ENCODE measurements at regions not wholly inside any gene's neighbourhood (a gene's known extent, or its start where the extent isn't known, plus 50 kb on each side); places are given as distances from the start of the nearest gene placed in this dataset.

DNA sequence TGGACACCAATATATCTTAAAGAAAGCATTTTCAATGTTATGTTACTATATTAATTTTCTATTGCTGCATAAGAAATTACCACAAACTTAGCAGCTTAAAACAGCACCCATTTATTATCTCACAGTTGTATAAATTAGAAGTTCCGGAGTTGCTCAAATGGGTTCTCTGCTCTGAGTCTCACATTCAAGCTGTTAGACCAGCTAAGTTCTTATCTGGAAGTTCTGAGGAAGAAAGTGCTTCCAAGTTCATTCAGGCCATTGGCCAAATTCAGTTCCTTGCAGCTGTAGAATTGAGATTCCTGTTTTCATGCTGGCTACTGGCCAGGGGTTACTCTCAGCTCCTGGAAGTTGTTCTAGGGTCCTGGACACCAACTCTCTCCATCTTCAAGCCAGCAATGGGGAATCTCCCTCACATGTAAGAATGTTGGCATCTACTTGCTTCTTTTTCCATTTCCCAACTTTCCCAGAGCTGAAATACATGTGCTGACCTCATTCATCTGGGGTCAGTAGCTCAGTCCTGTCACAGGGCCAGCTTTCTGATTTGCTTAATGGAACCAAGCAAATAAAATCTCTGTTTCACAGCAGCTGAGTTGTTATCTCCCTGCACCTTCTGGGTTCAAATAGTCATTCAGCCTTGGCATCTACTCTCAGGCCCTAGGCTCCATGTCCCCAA lies 99.6 kb upstream of the INTU start:
- TF ChIP-seq POLR2A (IDR thresholded peaks at IDR 0.05; ENCODE audit: low read depth, low read length): no peak
- TF ChIP-seq SPI1 (IDR thresholded peaks at IDR 0.05; ENCODE audit: low read depth, low read length): no peak
- no peak for TF ChIP-seq POLR2AphosphoS5 (IDR thresholded peaks at IDR 0.05; ENCODE audit: low read depth, low read length)
- TF ChIP-seq TAF1 (IDR thresholded peaks at IDR 0.05; ENCODE audit: low read depth, low read length): no peak
- no peak for TF ChIP-seq PAX5 (IDR thresholded peaks at IDR 0.05; ENCODE audit: insufficient read depth, low read length, severe bottlenecking)
- TF ChIP-seq POU2F2 (IDR thresholded peaks at IDR 0.05; ENCODE audit: low read depth, low read length): no peak
- no peak for FAIRE-seq
- no peak for DNase-seq (ENCODE audit: insufficient read length, low spot score)

GRCh38 chr4:127534041-127534825 lies 98.5 kb upstream of the INTU start:
- DNase-seq (ENCODE audit: insufficient read length, low spot score): no peak
- no peak for FAIRE-seq
- TF ChIP-seq POLR2AphosphoS5 (IDR thresholded peaks at IDR 0.05; ENCODE audit: low read depth, low read length) (no peak), TAF1 (IDR thresholded peaks at IDR 0.05; ENCODE audit: low read depth, low read length) (no peak), POU2F2 (IDR thresholded peaks at IDR 0.05; ENCODE audit: low read depth, low read length) (no peak), PAX5 (IDR thresholded peaks at IDR 0.05; ENCODE audit: insufficient read depth, low read length, severe bottlenecking) (no peak), SPI1 (IDR thresholded peaks at IDR 0.05; ENCODE audit: low read depth, low read length) (no peak), POLR2A (IDR thresholded peaks at IDR 0.05; ENCODE audit: low read depth, low read length) (no peak)

DNA sequence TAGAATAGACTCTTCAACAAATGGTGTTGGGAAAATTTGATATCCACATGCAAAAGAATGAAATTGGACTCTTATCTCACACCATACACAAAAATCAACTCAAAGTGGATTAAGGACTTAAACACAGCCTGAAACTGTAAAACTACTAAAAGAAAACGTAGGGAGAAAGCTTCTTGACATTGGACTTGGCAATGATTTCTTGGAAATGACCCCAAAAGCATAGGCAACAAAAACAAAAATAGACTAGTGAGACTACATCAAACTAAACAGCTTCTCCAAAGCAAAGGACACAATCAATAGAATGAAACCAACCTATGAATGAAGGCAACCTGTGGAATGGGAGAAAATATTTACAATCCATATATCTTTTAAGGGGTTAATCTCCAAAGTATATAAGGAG lies 94.7 kb upstream of the INTU start:
- FAIRE-seq (no peak), DNase-seq (ENCODE audit: insufficient read length, low spot score) (no peak)
- TF ChIP-seq POU2F2 (IDR thresholded peaks at IDR 0.05; ENCODE audit: low read depth, low read length): no peak

DNA sequence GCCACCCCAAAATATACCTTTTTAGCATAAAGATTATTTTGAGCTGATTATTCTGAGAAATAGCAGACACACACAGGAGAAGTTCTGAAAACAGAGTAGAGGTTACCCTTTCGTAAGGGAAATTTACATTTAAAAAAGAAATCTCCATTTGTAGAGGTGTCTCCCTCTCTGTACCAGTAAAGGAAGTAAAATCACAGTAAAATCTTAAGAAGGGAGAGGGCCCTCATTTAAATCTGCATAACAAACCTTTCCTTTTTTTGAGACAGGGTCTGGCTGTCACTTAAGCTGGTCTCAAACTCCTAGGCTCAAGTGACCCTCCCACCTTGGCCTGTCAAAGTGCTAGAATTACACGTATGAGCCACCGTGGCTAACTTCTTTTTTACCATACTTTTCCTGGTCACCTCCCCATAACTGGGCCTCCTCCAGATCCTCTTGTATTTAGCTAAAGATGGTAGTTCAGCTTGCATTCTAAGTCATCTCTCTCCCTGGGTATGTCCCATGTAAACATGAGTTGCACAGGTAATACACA lies 92.2 kb upstream of the INTU start:
- no peak for FAIRE-seq
- no peak for DNase-seq (ENCODE audit: insufficient read length, low spot score)
- no peak for TF ChIP-seq SPI1 (IDR thresholded peaks at IDR 0.05; ENCODE audit: low read depth, low read length)
- TF ChIP-seq POU2F2 (IDR thresholded peaks at IDR 0.05; ENCODE audit: low read depth, low read length): no peak
- TF ChIP-seq PAX5 (IDR thresholded peaks at IDR 0.05; ENCODE audit: insufficient read depth, low read length, severe bottlenecking): no peak
- no peak for TF ChIP-seq POLR2A (IDR thresholded peaks at IDR 0.05; ENCODE audit: low read depth, low read length)
- no peak for TF ChIP-seq TAF1 (IDR thresholded peaks at IDR 0.05; ENCODE audit: low read depth, low read length)
- TF ChIP-seq POLR2AphosphoS5 (IDR thresholded peaks at IDR 0.05; ENCODE audit: low read depth, low read length): no peak

DNA sequence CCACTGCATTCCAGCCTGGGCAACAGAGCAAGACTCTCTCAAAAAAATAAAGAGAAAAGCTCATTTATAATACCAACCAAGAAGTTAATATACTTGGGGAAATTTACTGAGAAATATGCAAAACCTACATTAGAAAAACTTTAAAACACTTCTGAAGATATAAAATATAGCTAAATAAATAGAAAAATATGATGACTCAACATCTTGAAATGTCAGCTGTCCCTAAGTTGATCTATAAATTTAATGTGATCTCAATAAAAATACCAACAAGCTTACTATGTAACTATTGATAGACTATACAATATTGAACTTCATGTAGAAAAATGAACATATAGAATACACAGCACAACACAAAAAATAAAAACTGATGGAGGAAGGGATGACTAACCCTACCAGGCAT lies 87.5 kb upstream of the INTU start:
- TF ChIP-seq PAX5 (IDR thresholded peaks at IDR 0.05; ENCODE audit: insufficient read depth, low read length, severe bottlenecking) (no peak), POLR2A (IDR thresholded peaks at IDR 0.05; ENCODE audit: low read depth, low read length) (no peak), POU2F2 (IDR thresholded peaks at IDR 0.05; ENCODE audit: low read depth, low read length) (no peak), TAF1 (IDR thresholded peaks at IDR 0.05; ENCODE audit: low read depth, low read length) (no peak), SPI1 (IDR thresholded peaks at IDR 0.05; ENCODE audit: low read depth, low read length) (no peak), POLR2AphosphoS5 (IDR thresholded peaks at IDR 0.05; ENCODE audit: low read depth, low read length) (no peak)
- FAIRE-seq: no peak
- no peak for DNase-seq (ENCODE audit: insufficient read length, low spot score)

- FAIRE-seq (no peak), DNase-seq (ENCODE audit: insufficient read length, low spot score) (no peak)
- TF ChIP-seq TAF1 (IDR thresholded peaks at IDR 0.05; ENCODE audit: low read depth, low read length): no peak
- no peak for TF ChIP-seq POLR2AphosphoS5 (IDR thresholded peaks at IDR 0.05; ENCODE audit: low read depth, low read length)
- no peak for TF ChIP-seq PAX5 (IDR thresholded peaks at IDR 0.05; ENCODE audit: insufficient read depth, low read length, severe bottlenecking)
- TF ChIP-seq POLR2A (IDR thresholded peaks at IDR 0.05; ENCODE audit: low read depth, low read length): no peak
- no peak for TF ChIP-seq POU2F2 (IDR thresholded peaks at IDR 0.05; ENCODE audit: low read depth, low read length)
- no peak for TF ChIP-seq SPI1 (IDR thresholded peaks at IDR 0.05; ENCODE audit: low read depth, low read length)
These were observed 83.5 kb upstream of the INTU start for GRCh38 chr4:127548990-127549925.

DNA sequence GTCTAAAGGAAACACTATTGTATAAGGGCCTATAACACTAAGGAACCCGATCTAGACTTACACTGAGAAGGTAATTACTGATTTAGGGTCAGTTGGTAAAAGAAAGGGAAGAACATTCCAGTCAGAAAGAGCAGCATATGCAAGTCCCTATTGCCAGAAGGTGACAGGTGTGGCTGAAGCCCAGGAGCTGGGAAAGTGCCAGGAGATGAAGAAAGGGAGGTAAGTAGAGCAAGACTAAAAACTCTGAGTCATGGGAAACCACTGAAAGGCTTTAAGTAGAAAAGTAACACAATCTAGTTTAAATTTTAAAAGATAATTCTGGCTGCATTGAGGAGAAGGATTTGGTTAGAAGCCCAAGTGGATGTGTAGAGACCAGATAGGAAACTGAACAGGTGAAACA lies 77.7 kb upstream of the INTU start:
- FAIRE-seq: no peak
- DNase-seq (ENCODE audit: insufficient read length, low spot score): no peak
- TF ChIP-seq TAF1 (IDR thresholded peaks at IDR 0.05; ENCODE audit: low read depth, low read length) (no peak), POU2F2 (IDR thresholded peaks at IDR 0.05; ENCODE audit: low read depth, low read length) (no peak), PAX5 (IDR thresholded peaks at IDR 0.05; ENCODE audit: insufficient read depth, low read length, severe bottlenecking) (no peak), SPI1 (IDR thresholded peaks at IDR 0.05; ENCODE audit: low read depth, low read length) (no peak), POLR2AphosphoS5 (IDR thresholded peaks at IDR 0.05; ENCODE audit: low read depth, low read length) (no peak), POLR2A (IDR thresholded peaks at IDR 0.05; ENCODE audit: low read depth, low read length) (no peak)

GRCh38 chr4:127558088-127558487 lies 74.7 kb upstream of the INTU start:
- no peak for DNase-seq (ENCODE audit: insufficient read length, low spot score)
- no peak for FAIRE-seq
- TF ChIP-seq POLR2A (IDR thresholded peaks at IDR 0.05; ENCODE audit: low read depth, low read length) (no peak), TAF1 (IDR thresholded peaks at IDR 0.05; ENCODE audit: low read depth, low read length) (no peak), SPI1 (IDR thresholded peaks at IDR 0.05; ENCODE audit: low read depth, low read length) (no peak), PAX5 (IDR thresholded peaks at IDR 0.05; ENCODE audit: insufficient read depth, low read length, severe bottlenecking) (no peak)
